Right renal pelvis (tissue), 4 donors: ENCODE measurements at regions not wholly inside any gene's neighbourhood (a gene's known extent, or its start where the extent isn't known, plus 50 kb on each side); places are given as distances from the start of the nearest gene placed in this dataset.
A peak's percentile ranks its signal among the peaks of the same experiment; 100 is the strongest.

Experiments used
- DNase-seq, 4 donors: peaks; one replicate each; pipeline ENCODE4 v3.0.0-alpha.2; 2013; ENCODE audit warnings: low read depth in 4 of 4, low spot score in 3 of 4, missing footprints in 1 of 4

GRCh38 chr3:117938974-117939373 is 1095.7 kb downstream of the IGSF11 start:
- no peak for DNase-seq

DNA sequence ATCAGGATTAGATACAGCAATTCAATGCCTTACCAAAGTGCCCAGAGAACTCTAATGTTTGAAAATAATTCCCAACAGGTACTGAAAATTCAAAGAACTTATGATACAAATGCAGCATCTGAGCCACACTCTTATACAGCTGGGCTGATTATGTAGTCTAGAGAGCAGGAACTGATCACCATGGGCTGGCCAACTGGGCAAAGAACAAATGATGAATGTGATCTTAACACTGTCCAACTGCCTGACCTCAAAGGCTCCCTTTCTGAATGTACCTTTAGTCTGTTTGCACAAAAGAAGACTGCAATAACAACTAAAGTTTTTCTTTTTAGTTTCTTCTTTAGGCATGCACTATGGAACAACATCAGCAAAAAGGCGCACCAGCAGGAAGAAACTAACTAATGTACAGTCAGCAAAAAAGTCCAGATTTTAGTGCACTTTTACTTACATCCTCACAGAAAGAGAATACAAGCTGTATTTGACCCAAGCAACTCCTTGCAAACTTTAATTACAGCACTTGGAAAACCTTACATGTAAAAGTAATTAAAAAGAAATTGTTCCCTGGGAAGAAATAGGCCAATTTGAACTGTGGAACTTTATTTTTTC is 1095.1 kb downstream of the IGSF11 start:
- no peak for DNase-seq

DNA sequence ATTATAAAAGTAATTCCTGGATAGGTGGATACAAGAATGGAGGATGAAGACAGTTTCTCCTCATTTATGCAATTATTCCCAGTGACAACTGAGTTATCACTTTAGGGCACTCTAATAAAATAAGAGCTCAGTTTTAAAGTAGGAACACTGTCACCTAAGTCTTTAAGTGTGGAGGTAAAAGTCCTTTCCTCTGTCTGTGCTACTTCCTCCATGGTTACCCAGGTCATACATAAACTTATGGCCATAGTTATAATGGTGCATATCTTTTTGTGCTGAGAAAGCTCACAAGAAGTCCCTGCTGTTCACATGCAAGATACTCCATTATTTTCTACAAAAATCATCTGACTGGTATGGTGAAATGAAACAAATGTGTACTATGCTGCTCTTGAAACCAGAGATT is 1093.6 kb downstream of the IGSF11 start:
- no peak for DNase-seq

- no peak for DNase-seq
Measured at GRCh38 chr3:117941756-117942155, 1092.9 kb downstream of the IGSF11 start.

DNA sequence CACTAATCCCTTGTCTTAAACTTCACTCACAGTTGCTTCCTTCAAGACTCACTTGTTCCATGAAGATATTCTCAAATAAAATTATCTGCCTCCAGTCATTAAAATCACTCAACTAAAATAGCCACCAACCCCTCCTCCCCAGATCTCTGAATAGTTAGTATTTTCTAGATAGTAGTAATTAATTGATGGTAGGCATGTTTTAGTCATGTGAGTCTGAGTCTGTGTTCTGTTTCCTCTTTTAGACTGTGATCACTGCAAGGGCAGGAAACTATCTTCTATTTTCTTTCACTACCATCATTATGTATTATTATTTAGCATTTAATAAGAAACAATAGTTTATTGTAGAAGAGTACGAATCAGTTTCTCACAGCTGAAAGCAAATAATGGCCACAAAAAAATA is 1080.5 kb downstream of the IGSF11 start:
- DNase-seq: no peak

DNA sequence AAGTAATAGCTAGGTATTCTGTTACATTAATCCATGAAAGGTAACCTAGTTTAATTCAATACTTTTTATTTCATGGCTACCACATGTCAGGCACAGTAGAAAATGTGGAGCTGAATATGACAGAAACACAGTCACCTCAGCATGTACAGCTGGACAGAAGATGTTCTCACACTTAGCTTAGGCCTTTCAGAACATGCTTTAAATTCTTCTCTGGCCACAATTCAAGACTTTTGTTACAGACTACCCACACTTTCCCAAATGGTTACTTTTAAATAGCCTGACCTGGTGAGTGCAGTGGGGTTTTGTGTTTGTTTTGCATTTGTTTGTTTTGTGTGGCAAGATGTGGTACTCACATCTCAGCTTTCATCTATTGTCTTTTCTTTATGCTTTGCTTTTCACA is 1079.5 kb downstream of the IGSF11 start:
- DNase-seq: no peak

DNA sequence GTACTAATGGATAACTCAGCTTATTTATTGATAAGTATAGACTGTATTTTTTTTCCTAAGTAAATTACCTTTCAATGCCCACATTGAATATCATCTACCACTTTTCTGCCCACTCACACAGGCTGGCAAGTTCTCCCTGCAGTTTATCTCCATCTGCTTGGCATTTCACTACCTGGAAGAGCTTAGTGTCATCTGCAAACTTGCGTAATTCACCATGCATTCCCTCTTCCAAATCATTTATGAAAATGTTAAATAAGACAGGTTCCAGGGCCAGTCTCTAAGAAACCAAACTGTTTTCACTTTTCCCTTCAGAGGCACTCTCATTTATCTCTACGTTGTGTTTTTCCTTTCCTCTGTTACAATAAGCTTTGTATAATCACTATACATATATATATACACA is 1076.6 kb downstream of the IGSF11 start:
- no peak for DNase-seq

GRCh38 chr3:117962750-117963149 is 1071.9 kb downstream of the IGSF11 start:
- DNase-seq: no peak

- DNase-seq: no peak
Measured at GRCh38 chr3:117963858-117964257, 1070.8 kb downstream of the IGSF11 start.

- no peak for DNase-seq
Measured at GRCh38 chr3:117964814-117965213, 1069.8 kb downstream of the IGSF11 start.

DNA sequence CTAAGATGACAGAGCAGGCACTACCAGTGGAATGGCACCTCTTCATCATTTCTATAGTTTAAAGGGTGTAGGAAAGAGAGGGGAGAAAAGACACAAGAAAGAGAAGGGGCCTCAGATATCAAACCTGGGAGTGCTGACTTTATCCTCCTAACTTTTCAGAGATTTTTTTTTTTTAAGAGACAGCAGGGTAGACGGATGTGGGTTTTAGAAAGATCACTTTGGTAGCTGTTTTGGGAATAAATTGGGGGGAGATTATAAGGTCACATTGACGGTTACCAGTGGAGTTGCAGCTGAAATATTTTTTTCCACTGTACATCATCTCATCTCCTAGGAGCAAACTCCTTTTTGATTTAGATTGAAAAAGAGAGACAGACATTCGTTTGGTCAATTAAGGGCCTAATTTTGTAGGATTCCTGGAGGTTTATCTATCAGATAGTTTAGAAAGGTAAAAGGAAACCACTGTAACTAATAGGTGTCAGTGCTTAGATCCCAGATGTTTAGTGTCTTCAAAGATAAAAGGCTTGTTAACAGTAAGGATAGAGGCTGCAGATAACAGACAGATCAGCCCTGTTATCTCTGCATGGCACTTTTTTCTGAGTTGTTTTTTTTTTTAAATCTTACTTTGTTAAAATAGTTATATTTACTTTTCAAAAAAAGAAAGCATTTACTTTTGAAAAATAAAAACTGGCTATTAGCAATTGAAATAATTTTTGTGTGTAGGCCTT is 1057.0 kb downstream of the IGSF11 start:
- DNase-seq: no peak

DNA sequence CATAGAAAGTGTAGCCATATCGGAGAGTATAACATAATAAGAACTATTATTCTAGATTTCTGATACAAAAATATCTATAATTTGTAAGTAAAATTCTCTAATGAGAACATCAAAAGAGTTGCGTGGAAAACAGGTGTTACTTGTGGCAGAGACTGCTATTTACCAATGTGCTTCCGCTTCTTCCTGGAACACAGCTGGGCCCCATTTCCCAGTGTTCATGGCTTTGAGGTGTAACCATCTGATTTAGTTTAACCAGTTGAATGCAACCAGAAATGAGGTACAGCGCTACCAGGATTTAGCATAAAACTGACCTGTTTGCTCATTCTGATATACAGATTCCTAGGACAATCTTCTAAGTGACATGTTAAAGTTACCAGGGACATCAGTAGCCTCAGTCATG is 1055.2 kb downstream of the IGSF11 start:
- DNase-seq: no peak

DNA sequence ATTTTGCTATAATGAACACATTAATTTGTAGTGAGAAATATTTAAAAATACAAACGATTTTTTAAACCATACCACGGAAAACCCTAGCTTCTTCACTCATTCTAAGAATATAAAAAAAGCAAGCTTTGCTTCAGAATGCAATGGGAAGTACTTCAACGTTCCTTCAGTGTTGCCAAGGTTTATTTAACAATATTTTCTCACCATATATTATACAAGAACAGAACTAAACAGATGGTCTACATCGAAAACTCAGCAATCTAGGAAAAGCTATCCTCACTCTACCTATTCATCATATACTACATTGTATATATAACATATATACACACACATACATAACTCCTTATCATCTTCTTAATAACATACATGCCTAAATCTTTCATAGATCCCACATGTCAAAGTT is 1047.4 kb downstream of the IGSF11 start:
- DNase-seq: no peak

DNA sequence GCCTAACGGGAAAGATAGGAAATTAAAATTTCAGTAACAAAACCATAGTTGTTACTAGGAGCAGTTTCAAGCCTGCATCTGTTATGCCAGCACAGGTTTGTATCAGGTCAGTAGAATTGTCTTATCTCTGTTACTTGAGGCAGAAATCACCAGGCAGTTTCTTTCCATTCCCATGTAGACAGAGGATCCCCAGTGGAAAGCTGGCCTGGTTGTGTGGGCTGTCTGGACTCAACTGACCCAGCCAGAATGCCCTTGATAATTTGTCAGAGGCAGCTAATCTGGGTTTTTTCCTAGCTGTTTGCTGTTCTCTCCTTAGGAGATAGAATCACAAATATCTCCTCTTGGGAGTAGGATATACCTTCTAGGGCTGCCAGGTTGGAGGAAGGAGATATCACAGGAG is 1044.7 kb downstream of the IGSF11 start:
- no peak for DNase-seq

DNA sequence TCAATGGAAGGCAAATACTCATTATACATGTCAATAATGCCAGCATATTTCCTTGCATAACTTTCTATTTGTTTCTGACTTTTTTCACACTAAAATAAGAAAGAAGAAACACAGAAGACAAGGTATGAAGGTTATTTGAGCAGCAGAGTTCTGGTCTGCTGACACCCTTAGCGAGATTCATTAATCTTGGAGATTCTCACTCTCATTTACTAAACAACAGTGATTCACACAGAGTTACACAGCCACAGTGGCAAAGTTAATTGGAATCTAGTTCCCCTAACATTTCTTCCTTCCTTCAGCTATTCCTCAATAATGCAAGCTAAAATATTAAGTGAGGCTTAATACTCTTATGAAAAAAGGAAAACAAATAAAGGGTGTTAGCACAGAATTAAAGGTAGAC is 1044.0 kb downstream of the IGSF11 start:
- DNase-seq: no peak

GRCh38 chr3:117995842-117996437 is 1038.7 kb downstream of the IGSF11 start:
- no peak for DNase-seq

GRCh38 chr3:117997201-117998049 is 1037.2 kb downstream of the IGSF11 start:
- peak; percentile 67 to 77 (median 74) for DNase-seq

- no peak for DNase-seq
Measured at GRCh38 chr3:117998071-117998470, 1036.6 kb downstream of the IGSF11 start.

- DNase-seq: no peak
Measured at GRCh38 chr3:118000219-118000618, 1034.4 kb downstream of the IGSF11 start.

DNA sequence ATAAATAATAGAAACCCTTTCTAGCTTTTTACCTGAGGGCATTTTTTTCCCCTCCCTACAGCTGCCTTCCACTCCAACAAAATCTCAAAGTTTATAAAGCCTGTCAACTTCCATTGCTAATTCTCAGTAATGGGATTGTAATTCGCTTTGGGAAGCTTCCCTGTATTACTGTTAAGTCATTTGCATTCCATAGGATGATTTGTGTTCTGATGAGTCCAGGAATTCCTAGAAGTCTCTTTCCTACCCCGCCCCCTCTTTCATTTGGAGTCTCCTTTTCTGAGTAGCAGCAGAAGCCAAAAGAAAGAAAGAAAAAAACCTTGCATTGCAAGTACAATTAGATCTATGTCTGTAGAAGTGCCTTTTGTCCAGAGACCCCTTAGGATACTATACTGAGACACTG is 1033.3 kb downstream of the IGSF11 start:
- no peak for DNase-seq

- DNase-seq: no peak
Measured at GRCh38 chr3:118011910-118012309, 1022.7 kb downstream of the IGSF11 start.
